Left lung (tissue), 4 donors: ENCODE measurements at regions not wholly inside any gene's neighbourhood (a gene's known extent, or its start where the extent isn't known, plus 50 kb on each side); places are given as distances from the start of the nearest gene placed in this dataset.

Source experiments
- ATAC-seq: fragments of 200-7000 bp; cut with Tn5 transposase; one replicate; pipeline ENCODE4 v1.9.1; 2020; ENCODE audit warnings: moderate library complexity
- DNase-seq, 4 donors: peaks; one replicate each; pipeline ENCODE4 v3.0.0-alpha.2; 2013 to 2020
- H3K27ac ChIP-seq, 2 donors: fragments of 200-600 bp; sonication (generic) in 1 of 2; one replicate each; pipeline versions ENCODE4 v1.5.0 to v1.8.0; 2020 to 2021
- H3K27me3 ChIP-seq, 2 donors: fragments of 200-600 bp; sonication (generic) in 1 of 2; one replicate each; pipeline versions ENCODE4 v1.5.0 to v1.8.0; 2020 to 2021
- H3K36me3 ChIP-seq, 2 donors: fragments of 200-600 bp; sonication (generic) in 1 of 2; one replicate each; pipeline versions ENCODE4 v1.5.0 to v1.8.0; 2020 to 2021
- H3K4me1 ChIP-seq, 2 donors: fragments of 200-600 bp; one replicate each; pipeline ENCODE4 v1.8.0; 2021
- H3K4me3 ChIP-seq, 2 donors: fragments of 200-600 bp; sonication (generic) in 1 of 2; one replicate each; pipeline versions ENCODE4 v1.5.0 to v1.8.0; 2020 to 2021; ENCODE audit warnings: mild to moderate bottlenecking in 1 of 2
- H3K9me3 ChIP-seq, 2 donors: fragments of 200-600 bp; sonication (generic) in 1 of 2; one replicate each; pipeline versions ENCODE4 v1.5.0 to v1.8.0; 2020 to 2021
- CTCF ChIP-seq, 2 donors: fragments of 200-600 bp; sonication (generic) in 1 of 2; IDR thresholded peaks; one replicate each; pipeline versions ENCODE4 v1.5.0 to v1.8.0; 2021; ENCODE audit warnings: antibody characterized with exemption in 2 of 2
- intact Hi-C, 2 donors: fragments of 100-400 bp; cut with DNase I; formaldehyde crosslinking; loops; one replicate each; pipeline versions ENCODE4 v1.11.2 to v1.14.2; 2022
- donor health status: DM: no; HTN: yes; CAD: no.
- donor health status: DM: no; HTN: no; CAD: no.

- Histone ChIP-seq H3K4me1 (no peaks in the 10 kb centered on the region), H3K9me3 (peaks cover 0 to 5% of the 10 kb centered on the region in 2 donors), H3K4me3 (no peak overlapping the region), H3K27me3 (no peaks in the 10 kb centered on the region), H3K36me3 (no peaks in the 10 kb centered on the region), H3K27ac (no peak overlapping the region)
- TF ChIP-seq CTCF (IDR thresholded peaks at IDR 0.05): no peak
- no peak for ATAC-seq
- intact Hi-C loops: no loop called here
- peak in 1 of 4 donors; percentile 6 for DNase-seq
Measured at GRCh38 chr16:58938811-58939210, 204.7 kb upstream of the GOT2 start.

DNA sequence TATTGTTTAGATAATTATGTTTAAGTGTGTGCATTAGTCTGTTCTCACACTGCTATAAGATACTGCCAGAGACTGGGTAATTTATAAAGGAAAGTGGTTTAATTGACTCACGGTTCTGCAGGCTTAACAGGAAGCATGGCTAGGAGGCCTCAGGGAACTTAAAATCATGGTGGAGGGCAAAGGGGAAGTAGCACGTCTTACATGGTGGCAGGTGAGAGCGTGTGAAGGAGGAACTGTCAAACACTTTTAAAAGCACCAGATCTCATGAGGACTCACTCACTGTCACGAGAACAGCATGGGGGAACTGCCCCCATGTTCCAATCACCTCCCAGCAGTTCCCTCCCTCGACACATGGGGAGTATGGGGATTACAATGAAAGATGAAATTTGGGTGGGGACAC, 203.5 kb upstream of the GOT2 start:
- peaks cover 0 to 8% of the 10 kb centered on the region in 2 donors for H3K9me3 ChIP-seq
- no peaks in the 10 kb centered on the region for H3K36me3 ChIP-seq
- H3K27me3 ChIP-seq: no peaks in the 10 kb centered on the region
- no peak for TF ChIP-seq CTCF (IDR thresholded peaks at IDR 0.05)
- no peak overlapping the region for H3K27ac ChIP-seq
- H3K4me3 ChIP-seq: no peak overlapping the region
- DNase-seq (no peak), ATAC-seq (no peak)
- intact Hi-C loops: no loop called here
- no peaks in the 10 kb centered on the region for H3K4me1 ChIP-seq

DNA sequence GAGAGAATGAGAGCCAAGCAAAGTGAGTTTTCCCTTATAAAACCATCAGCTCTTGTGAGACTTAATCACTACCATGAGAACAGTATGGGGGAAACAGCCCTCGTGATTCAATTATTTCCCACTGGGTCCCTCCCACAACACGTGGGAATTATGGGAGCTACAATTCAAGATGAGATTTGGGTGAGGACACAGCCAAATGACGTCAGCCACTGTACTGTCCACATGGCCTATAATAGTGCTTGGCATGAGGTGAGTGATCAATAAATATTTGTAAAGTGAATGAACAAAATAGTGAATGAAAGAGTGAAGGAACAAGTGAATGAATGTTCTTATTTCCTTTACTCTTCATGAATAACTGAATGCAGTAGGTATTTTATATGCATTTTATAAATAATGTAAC, 199.1 kb upstream of the GOT2 start:
- DNase-seq (no peak), ATAC-seq (no peak)
- Histone ChIP-seq H3K36me3 (no peaks in the 10 kb centered on the region), H3K4me1 (no peaks in the 10 kb centered on the region), H3K4me3 (no peak overlapping the region), H3K27me3 (no peaks in the 10 kb centered on the region), H3K9me3 (peaks cover 0 to 8% of the 10 kb centered on the region in 2 donors), H3K27ac (no peak overlapping the region)
- no peak for TF ChIP-seq CTCF (IDR thresholded peaks at IDR 0.05)
- intact Hi-C loops: no loop called here

DNA sequence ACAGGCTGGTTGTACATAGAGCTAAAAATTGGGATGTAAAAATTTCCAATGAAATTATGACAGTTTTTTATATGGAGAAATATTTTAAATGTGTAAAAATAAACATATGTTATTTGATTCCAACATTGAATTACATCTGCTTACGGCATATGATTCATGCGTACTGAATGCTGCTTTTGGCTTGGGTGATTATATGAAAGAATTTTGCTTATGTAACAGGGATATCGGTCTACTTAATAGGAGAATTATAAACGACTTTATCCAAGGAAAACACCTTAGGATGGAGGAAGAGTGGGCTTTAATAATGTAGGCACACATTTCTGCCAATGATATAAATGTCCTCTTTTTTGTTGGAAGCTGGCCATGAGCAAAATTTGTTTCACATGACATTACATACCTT, 197.3 kb upstream of the GOT2 start:
- Histone ChIP-seq H3K36me3 (no peaks in the 10 kb centered on the region), H3K27ac (no peak overlapping the region), H3K4me1 (no peaks in the 10 kb centered on the region), H3K4me3 (no peak overlapping the region), H3K9me3 (peaks cover 0 to 8% of the 10 kb centered on the region in 2 donors), H3K27me3 (no peaks in the 10 kb centered on the region)
- intact Hi-C loops: no loop called here
- DNase-seq: no peak
- no peak for TF ChIP-seq CTCF (IDR thresholded peaks at IDR 0.05)
- no peak for ATAC-seq

GRCh38 chr16:58923094-58923493, 189.0 kb upstream of the GOT2 start:
- intact Hi-C loops: no loop called here
- DNase-seq: no peak
- Histone ChIP-seq H3K27me3 (no peaks in the 10 kb centered on the region), H3K27ac (no peak overlapping the region), H3K36me3 (no peaks in the 10 kb centered on the region), H3K9me3 (peaks cover 0 to 4% of the 10 kb centered on the region in 2 donors), H3K4me1 (no peaks in the 10 kb centered on the region), H3K4me3 (no peak overlapping the region)
- no peak for TF ChIP-seq CTCF (IDR thresholded peaks at IDR 0.05)
- no peak for ATAC-seq
